ENCODE measurements at regions not wholly inside any gene's neighbourhood (a gene's known extent, or its start where the extent isn't known, plus 50 kb on each side); places are given as distances from the start of the nearest gene placed in this dataset.
A peak's percentile ranks its signal among the peaks of the same experiment; 100 is the strongest.

GRCh38 chr7:46282155-46282554, 361.1 kb upstream of the IGFBP3 start:
- DNase-seq (ENCODE audit: low read depth in 1 of 2, low spot score in 2 of 2) (peak in 1 of 2 experiments; percentile 21), FAIRE-seq (peak; percentile 73)
- Histone ChIP-seq H3K23me2 (ENCODE audit: low read depth, low read length) (no peaks in the 10 kb centered on the region), H3K4me3 (ENCODE audit: extremely low read depth in 1 of 4, insufficient read depth in 2 of 4, low read depth in 3 of 4, low read length in 4 of 4) (no peak overlapping the region), H3K4me2 (ENCODE audit: insufficient read depth in 1 of 2, low read depth in 2 of 2, low read length in 2 of 2) (no peak overlapping the region), H2BK120ac (replicated peaks; ENCODE audit: low read depth, low read length) (no peak overlapping the region), H3K9ac (replicated peaks in 1 of 4; ENCODE audit: extremely low read depth in 1 of 4, low read depth in 3 of 4, low read length in 3 of 4) (no peak overlapping the region), H2BK15ac (ENCODE audit: low read length) (no peak overlapping the region), H3K4me1 (replicated peaks in 1 of 4; ENCODE audit: control insufficient read depth in 3 of 4, insufficient read depth in 4 of 4, low read length in 3 of 4) (peaks cover 2 to 5% (median 4%) of the 10 kb centered on the region in 4 experiments; a peak in 3 of 7 replicates), H3K79me1 (ENCODE audit: low read depth, low read length) (no peaks in the 10 kb centered on the region), H3K56ac (replicated peaks; ENCODE audit: insufficient read length, low read depth, low read length) (no peak overlapping the region), H2BK5ac (ENCODE audit: low read depth, low read length) (no peak overlapping the region), H2BK20ac (ENCODE audit: low read length) (no peak overlapping the region), H4K91ac (replicated peaks; ENCODE audit: insufficient read length, low read length) (no peak overlapping the region), H3K23ac (ENCODE audit: insufficient read length) (no peak overlapping the region), H2BK12ac (ENCODE audit: low read depth, low read length) (no peak overlapping the region), H2AK5ac (ENCODE audit: low read depth, low read length) (no peak overlapping the region), H3K36me3 (ENCODE audit: control insufficient read depth in 2 of 4, insufficient read depth in 4 of 4, low read length in 3 of 4) (no peaks in the 10 kb centered on the region), H3K9me3 (ENCODE audit: insufficient read depth in 2 of 2, low read depth in 1 of 2, low read length in 1 of 2) (no peaks in the 10 kb centered on the region), H3K14ac (ENCODE audit: insufficient read length) (no peak overlapping the region), H4K8ac (ENCODE audit: extremely low read depth, insufficient read depth, low read length) (no peak overlapping the region), H4K5ac (ENCODE audit: insufficient read length, low read depth, low read length) (no peak overlapping the region), H2AFZ (ENCODE audit: low read length) (0 out of 2 replicates have a peak overlapping the region, but pooled peaks have one; percentile 61), H3K79me2 (ENCODE audit: control insufficient read depth in 1 of 2, insufficient read depth in 2 of 2, low read length in 2 of 2) (no peaks in the 10 kb centered on the region), H3K18ac (ENCODE audit: extremely low read depth, low read length) (no peak overlapping the region), H3K4ac (replicated peaks; ENCODE audit: insufficient read length, low read depth, low read length) (no peak overlapping the region), H3K27ac (ENCODE audit: low read depth, low read length) (peak overlapping the region; percentile 64), H3K27me3 (replicated peaks in 1 of 4; ENCODE audit: control insufficient read depth in 3 of 4, extremely low read depth in 1 of 4, insufficient read depth in 3 of 4, low read length in 3 of 4) (no peaks in the 10 kb centered on the region), H4K20me1 (replicated peaks in 1 of 2; ENCODE audit: control insufficient read depth in 1 of 2, insufficient read depth in 2 of 2, low read length in 2 of 2) (no peaks in the 10 kb centered on the region)
- ChIA-PET POLR2A (ENCODE audit: partially characterized antibody) (no interaction called here), CTCF (ENCODE audit: partially characterized antibody) (interaction anchor here (0.5 to 1.7 kb wide), 7 partner anchors 13 to 655 kb away, joined by 3 to 5 read pairs (median 3); no protein-coding TSS in a partner anchor)
- 53% methylated on average over 1 of the region's 1 CpG; no CpG with 5 or more reads in 1 of the 2 experiments for WGBS, 2 experiments (ENCODE audit: extremely low coverage in 1 of 2, insufficient coverage in 1 of 2, insufficient read length in 1 of 2, insufficient replicate concordance in 2 of 2, low coverage in 1 of 2, low lambda C conversion rate in 2 of 2, missing lambda C conversion rate in 1 of 2)
- no peak for TF ChIP-seq ZNF274 (IDR thresholded peaks at IDR 0.05; ENCODE audit: borderline replicate concordance, extremely low read depth, low read length)
- TF ChIP-seq GTF2F1 (IDR thresholded peaks at IDR 0.05; ENCODE audit: borderline replicate concordance, low read depth, low read length), result no peak
- no peak for TF ChIP-seq PHF8 (conservative IDR thresholded peaks at IDR 0.05; ENCODE audit: low read depth, low read length)
- TF ChIP-seq SRF (IDR thresholded peaks at IDR 0.05; ENCODE audit: low read depth, low read length), result peak; percentile 91
- peak; percentile 89 for TF ChIP-seq TBP (IDR thresholded peaks at IDR 0.05; ENCODE audit: low read depth, low read length)
- no peak for TF ChIP-seq SIX5 (IDR thresholded peaks at IDR 0.05; ENCODE audit: low read depth, low read length)
- TF ChIP-seq TEAD4 (IDR thresholded peaks at IDR 0.05; ENCODE audit: low read depth, low read length), result no peak
- TF ChIP-seq CREB1 (IDR thresholded peaks at IDR 0.05), result no peak
- TF ChIP-seq GABPA (IDR thresholded peaks at IDR 0.05; ENCODE audit: borderline replicate concordance, insufficient read depth, low read length), result no peak
- no peak for TF ChIP-seq FOSL1 (IDR thresholded peaks at IDR 0.05; ENCODE audit: insufficient read depth, low read depth, low read length)
- no peak for TF ChIP-seq HDAC6 (IDR thresholded peaks at IDR 0.05; ENCODE audit: low read depth, low read length)
- no peak; a peak in 1 of 4 replicates for TF ChIP-seq RAD21 (IDR thresholded peaks at IDR 0.05 in 1 of 2, conservative IDR thresholded peaks at IDR 0.05 in 1 of 2; ENCODE audit: low read depth in 2 of 2, low read length in 2 of 2)
- no peak for TF ChIP-seq SAP30 (IDR thresholded peaks at IDR 0.05; ENCODE audit: insufficient read depth, insufficient replicate concordance, low read length)
- no peak for TF ChIP-seq ASH2L (IDR thresholded peaks at IDR 0.05; ENCODE audit: low read length)
- TF ChIP-seq POU5F1 (IDR thresholded peaks at IDR 0.05; ENCODE audit: low read depth, low read length), result no peak

Measured in H1 (cell line).